Stomach (tissue), 8 donors: ENCODE measurements at regions not wholly inside any gene's neighbourhood (a gene's known extent, or its start where the extent isn't known, plus 50 kb on each side); places are given as distances from the start of the nearest gene placed in this dataset.

Source experiments
- DNase-seq, 2 donors: peaks; one replicate each; pipeline versions ENCODE4 v3.0.0 to v3.0.0-alpha.2; 2013 to 2019
- H3K27ac ChIP-seq, 5 donors: fragments of 200-600 bp in 4 of 5; sonication (generic) in 4 of 5; one replicate each; pipeline ENCODE4 v1.5.1; 2013 to 2019; ENCODE audit warnings: mild to moderate bottlenecking in 1 of 5, moderate library complexity in 1 of 5
- H3K27me3 ChIP-seq, 3 donors: fragments of 200-600 bp; sonication (generic); one replicate each; pipeline ENCODE4 v1.5.1; 2017 to 2019; ENCODE audit warnings: mixed run types in 1 of 3
- H3K36me3 ChIP-seq, 4 donors: fragments of 200-600 bp; sonication (generic); 1 replicate in 3 of 4; 2 replicates in 1 of 4; pipeline ENCODE4 v1.5.1; 2016 to 2019
- H3K4me1 ChIP-seq, 4 donors: fragments of 200-600 bp; sonication (generic); one replicate each; pipeline ENCODE4 v1.5.1; 2016 to 2019
- H3K4me3 ChIP-seq, 4 donors: fragments of 200-600 bp; sonication (generic) in 3 of 4; one replicate each; pipeline ENCODE4 v1.5.1; 2016 to 2019; ENCODE audit warnings: mild to moderate bottlenecking in 1 of 4
- H3K9me3 ChIP-seq, 4 donors: fragments of 200-600 bp; sonication (generic); one replicate each; pipeline ENCODE4 v1.5.1; 2016 to 2019
- EP300 ChIP-seq: sonication (generic); formaldehyde crosslinking; IDR thresholded peaks from one replicate; pipeline ENCODE4 v1.6.1; 2017; ENCODE audit warnings: antibody characterized with exemption
- POLR2A ChIP-seq, 4 donors: fragments of 450-650 bp; IDR thresholded peaks; one replicate each; pipeline ENCODE4 v1.6.1; 2016; ENCODE audit warnings: antibody characterized with exemption in 4 of 4, control low read depth in 2 of 4, mild to moderate bottlenecking in 1 of 4, moderate library complexity in 1 of 4
- POLR2AphosphoS5 ChIP-seq, 3 donors: sonication (generic); formaldehyde crosslinking; IDR thresholded peaks; one replicate each; pipeline ENCODE4 v1.6.1; 2016; ENCODE audit warnings: antibody characterized with exemption in 3 of 3
- WGBS, 5 donors: extraction: QIAGEN DNeasy Blood & Tissue Kit in 3 of 5; methylation state at CpG; one replicate each; pipeline versions ENCODE4 v1.1.5 to v1.1.7; 2013 to 2018; 5-methylcytosine and 5-hydroxymethylcytosine counted together
- intact Hi-C: fragments of 100-400 bp; cut with DNase I; formaldehyde crosslinking; loops from one replicate; pipeline ENCODE4 v1.15.1; 2023; ENCODE audit warnings: low total_unique reads
- TF ChIP-seq, protein P1 (sequence below), 7 experiments: fragments of 450-650 bp in 4 of 7; fragments of 200-600 bp in 3 of 7; sonication (generic) in 3 of 7; IDR thresholded peaks; one replicate each; pipeline ENCODE4 v1.5.1; 2016 to 2019; ENCODE audit warnings: antibody characterized with exemption in 7 of 7, control low read depth in 2 of 7, mild to moderate bottlenecking in 1 of 7
- donor health status: healthy with polysubstance abuse.
- donor health status: Bipolar disorder and iron deficiency.
- donor health status: healthy.

DNA sequence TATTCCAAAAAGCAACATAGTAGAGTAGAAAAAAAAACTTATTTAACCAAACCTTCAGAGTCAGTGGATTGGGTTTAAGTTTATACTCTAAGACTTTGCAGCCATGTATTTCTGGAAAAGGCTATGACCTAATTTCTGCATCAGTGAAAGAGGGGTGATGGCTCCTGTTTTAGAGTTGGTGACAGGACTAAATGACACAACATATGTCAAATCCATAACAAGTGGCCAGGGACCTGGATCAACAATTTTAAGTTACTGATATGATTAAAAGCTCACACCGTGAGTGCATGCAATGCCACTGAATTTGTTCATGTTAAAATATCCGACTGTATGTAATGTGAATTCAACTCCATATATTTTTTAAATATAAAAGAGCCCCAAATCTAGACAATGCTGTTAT lies 390.6 kb downstream of the TNS3 start:
- intact Hi-C loops: no loop called here
- H3K27me3 ChIP-seq: peaks cover 0 to 7% (median 0%) of the 10 kb centered on the region in 3 donors
- no peak overlapping the region for H3K4me3 ChIP-seq
- no peaks in the 10 kb centered on the region for H3K9me3 ChIP-seq
- 80 to 92% (median 88%) methylated on average over 2 of the region's 2 CpGs for WGBS, 5 donors
- DNase-seq: no peak
- no peaks in the 10 kb centered on the region for H3K4me1 ChIP-seq
- no peaks in the 10 kb centered on the region for H3K36me3 ChIP-seq
- no peak overlapping the region for H3K27ac ChIP-seq
- no peak for TF ChIP-seq POLR2A (IDR thresholded peaks at IDR 0.05)
- TF ChIP-seq, protein P1, sequence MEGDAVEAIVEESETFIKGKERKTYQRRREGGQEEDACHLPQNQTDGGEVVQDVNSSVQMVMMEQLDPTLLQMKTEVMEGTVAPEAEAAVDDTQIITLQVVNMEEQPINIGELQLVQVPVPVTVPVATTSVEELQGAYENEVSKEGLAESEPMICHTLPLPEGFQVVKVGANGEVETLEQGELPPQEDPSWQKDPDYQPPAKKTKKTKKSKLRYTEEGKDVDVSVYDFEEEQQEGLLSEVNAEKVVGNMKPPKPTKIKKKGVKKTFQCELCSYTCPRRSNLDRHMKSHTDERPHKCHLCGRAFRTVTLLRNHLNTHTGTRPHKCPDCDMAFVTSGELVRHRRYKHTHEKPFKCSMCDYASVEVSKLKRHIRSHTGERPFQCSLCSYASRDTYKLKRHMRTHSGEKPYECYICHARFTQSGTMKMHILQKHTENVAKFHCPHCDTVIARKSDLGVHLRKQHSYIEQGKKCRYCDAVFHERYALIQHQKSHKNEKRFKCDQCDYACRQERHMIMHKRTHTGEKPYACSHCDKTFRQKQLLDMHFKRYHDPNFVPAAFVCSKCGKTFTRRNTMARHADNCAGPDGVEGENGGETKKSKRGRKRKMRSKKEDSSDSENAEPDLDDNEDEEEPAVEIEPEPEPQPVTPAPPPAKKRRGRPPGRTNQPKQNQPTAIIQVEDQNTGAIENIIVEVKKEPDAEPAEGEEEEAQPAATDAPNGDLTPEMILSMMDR (IDR thresholded peaks at IDR 0.05): no peak
- no peak for TF ChIP-seq EP300
- TF ChIP-seq POLR2AphosphoS5 (IDR thresholded peaks at IDR 0.05): no peak

GRCh38 chr7:47190462-47190861 lies 391.4 kb downstream of the TNS3 start:
- Histone ChIP-seq H3K4me1 (no peaks in the 10 kb centered on the region), H3K27ac (no peak overlapping the region), H3K36me3 (no peaks in the 10 kb centered on the region), H3K9me3 (no peaks in the 10 kb centered on the region), H3K4me3 (no peak overlapping the region), H3K27me3 (peaks cover 0 to 7% (median 0%) of the 10 kb centered on the region in 3 donors)
- TF ChIP-seq POLR2A (IDR thresholded peaks at IDR 0.05) (no peak), EP300 (no peak), POLR2AphosphoS5 (IDR thresholded peaks at IDR 0.05) (no peak)
- TF ChIP-seq, protein P1 (IDR thresholded peaks at IDR 0.05): no peak
- intact Hi-C loops: no loop called here
- no peak for DNase-seq
- 60 to 68% (median 62%) methylated on average over 3 to 4 of the region's 4 CpGs for WGBS, 5 donors

- Histone ChIP-seq H3K27me3 (peaks cover 0 to 7% (median 0%) of the 10 kb centered on the region in 3 donors), H3K36me3 (no peaks in the 10 kb centered on the region), H3K27ac (no peak overlapping the region), H3K4me3 (no peak overlapping the region), H3K4me1 (peaks cover 0 to 12% (median 2%) of the 10 kb centered on the region in 4 donors), H3K9me3 (no peaks in the 10 kb centered on the region)
- no peak for DNase-seq
- intact Hi-C loops: no loop called here
- 74 to 80% (median 79%) methylated on average over 2 of the region's 2 CpGs for WGBS, 5 donors
- no peak for TF ChIP-seq EP300
- TF ChIP-seq, protein P1 (IDR thresholded peaks at IDR 0.05): no peak
- no peak for TF ChIP-seq POLR2AphosphoS5 (IDR thresholded peaks at IDR 0.05)
- TF ChIP-seq POLR2A (IDR thresholded peaks at IDR 0.05): no peak
These were observed 393.1 kb downstream of the TNS3 start for GRCh38 chr7:47188653-47189315.

GRCh38 chr7:47188136-47188535 lies 393.8 kb downstream of the TNS3 start:
- 62 to 78% (median 71%) methylated on average over 3 of the region's 3 CpGs for WGBS, 5 donors
- DNase-seq: no peak
- TF ChIP-seq POLR2A (IDR thresholded peaks at IDR 0.05) (no peak), EP300 (no peak), POLR2AphosphoS5 (IDR thresholded peaks at IDR 0.05) (no peak)
- TF ChIP-seq, protein P1 (IDR thresholded peaks at IDR 0.05): no peak
- Histone ChIP-seq H3K27me3 (peaks cover 0 to 7% (median 0%) of the 10 kb centered on the region in 3 donors), H3K36me3 (no peaks in the 10 kb centered on the region), H3K27ac (no peak overlapping the region), H3K4me1 (peaks cover 0 to 18% (median 3%) of the 10 kb centered on the region in 4 donors), H3K9me3 (no peaks in the 10 kb centered on the region), H3K4me3 (no peak overlapping the region)
- intact Hi-C loops: no loop called here
